T follicular helper cell (primary cell): ENCODE measurements at regions not wholly inside any gene's neighbourhood (a gene's known extent, or its start where the extent isn't known, plus 50 kb on each side); places are given as distances from the start of the nearest gene placed in this dataset.
"Not testable (repeated sequence)": the region's sequence is repeated elsewhere in the genome, so short reads cannot be mapped to it uniquely, and the experiment has no call there.

Source experiments
- DNase-seq: peaks from one replicate; pipeline ENCODE4 v3.0.0-alpha.2; 2020; ENCODE audit warnings: low read depth

GRCh38 chr21:35566874-35567273 lies 493.5 kb downstream of the SETD4 start:
- no peak for DNase-seq

- no peak for DNase-seq
These were observed 495.1 kb downstream of the SETD4 start for GRCh38 chr21:35565204-35565611.

GRCh38 chr21:35563885-35564451 lies 496.4 kb downstream of the SETD4 start:
- no peak for DNase-seq

- no peak for DNase-seq
These were observed 497.4 kb downstream of the SETD4 start for GRCh38 chr21:35562876-35563275.

- DNase-seq = no peak
These were observed 499.2 kb downstream of the SETD4 start for GRCh38 chr21:35561116-35561515.

- no peak for DNase-seq
These were observed 500.5 kb downstream of the SETD4 start for GRCh38 chr21:35559829-35560225.

GRCh38 chr21:35559128-35559828 lies 501.0 kb downstream of the SETD4 start:
- DNase-seq = no peak

- no peak for DNase-seq
These were observed 503.8 kb downstream of the SETD4 start for GRCh38 chr21:35556536-35556935.

- not testable (repeated sequence) for DNase-seq
These were observed 503.4 kb upstream of the RUNX1 start for GRCh38 chr21:35552483-35552882.

GRCh38 chr21:35548904-35549615 lies 500.0 kb upstream of the RUNX1 start:
- no peak for DNase-seq

GRCh38 chr21:35547946-35548774 lies 499.1 kb upstream of the RUNX1 start:
- DNase-seq = no peak

- DNase-seq = no peak
These were observed 494.6 kb upstream of the RUNX1 start for GRCh38 chr21:35543746-35544145.

GRCh38 chr21:35540950-35541638 lies 492.0 kb upstream of the RUNX1 start:
- DNase-seq = no peak

- DNase-seq = no peak
These were observed 489.3 kb upstream of the RUNX1 start for GRCh38 chr21:35538386-35538785.

- no peak for DNase-seq
These were observed 488.5 kb upstream of the RUNX1 start for GRCh38 chr21:35537604-35538003.

- no peak for DNase-seq
These were observed 484.8 kb upstream of the RUNX1 start for GRCh38 chr21:35533893-35534292.

GRCh38 chr21:35530766-35531165 lies 481.7 kb upstream of the RUNX1 start:
- no peak for DNase-seq

- DNase-seq = no peak
These were observed 480.2 kb upstream of the RUNX1 start for GRCh38 chr21:35529171-35529863.

- peak; percentile 3 for DNase-seq
These were observed 479.3 kb upstream of the RUNX1 start for GRCh38 chr21:35528116-35529042.

- no peak for DNase-seq
These were observed 478.3 kb upstream of the RUNX1 start for GRCh38 chr21:35527358-35527757.
